Adrenal gland (tissue), 9 donors: ENCODE measurements at regions not wholly inside any gene's neighbourhood (a gene's known extent, or its start where the extent isn't known, plus 50 kb on each side); places are given as distances from the start of the nearest gene placed in this dataset.
"Not testable (repeated sequence)": the region's sequence is repeated elsewhere in the genome, so short reads cannot be mapped to it uniquely, and the experiment has no call there.

Experiments used
- DNase-seq, 7 donors: peaks; one replicate each; pipeline ENCODE4 v3.0.0-alpha.2; 2019 to 2020
- H3K27ac ChIP-seq, 5 donors: fragments of 200-600 bp; sonication (generic) in 4 of 5; 1 replicate in 3 of 5; 2 replicates in 2 of 5; pipeline versions ENCODE4 v1.5.1 to v1.8.0; 2016 to 2020; ENCODE audit warnings: mild to moderate bottlenecking in 1 of 5
- H3K27me3 ChIP-seq: fragments of 200-600 bp; 2 replicates; pipeline ENCODE4 v1.8.0; 2021
- H3K36me3 ChIP-seq, 2 donors: fragments of 200-600 bp; replicated peaks in 1 of 2; 1 replicate in 1 of 2; 2 replicates in 1 of 2; pipeline versions ENCODE4 v1.5.1 to v1.8.0; 2018 to 2022
- H3K4me1 ChIP-seq, 2 donors: fragments of 200-600 bp; replicated peaks in 1 of 2; 1 replicate in 1 of 2; 2 replicates in 1 of 2; pipeline versions ENCODE4 v1.5.1 to v1.8.0; 2018 to 2021
- H3K4me3 ChIP-seq, 4 donors: fragments of 200-600 bp; sonication (generic) in 3 of 4; one replicate each; pipeline ENCODE4 v1.5.1; 2016 to 2018
- H3K9me3 ChIP-seq, 3 donors: fragments of 200-600 bp; sonication (generic) in 1 of 3; replicated peaks in 1 of 3; 1 replicate in 2 of 3; 2 replicates in 1 of 3; pipeline versions ENCODE4 v1.5.1 to v1.8.0; 2016 to 2021
- POLR2A ChIP-seq, 2 donors: fragments of 450-650 bp; IDR thresholded peaks; one replicate each; pipeline ENCODE4 v1.6.1; 2017; ENCODE audit warnings: antibody characterized with exemption in 2 of 2, mild to moderate bottlenecking in 2 of 2, moderate library complexity in 1 of 2
- WGBS, 4 donors: extraction: QIAGEN DNeasy Blood & Tissue Kit in 2 of 4; methylation state at CpG; one replicate each; pipeline versions ENCODE4 v1.1.5 to v1.1.7; 2013 to 2017; 5-methylcytosine and 5-hydroxymethylcytosine counted together
- intact Hi-C, 2 donors: fragments of 100-400 bp; cut with DNase I; formaldehyde crosslinking; loops; one replicate each; pipeline versions ENCODE4 v1.14.1 to v1.15.0; 2022 to 2023
- TF ChIP-seq, protein P1 (sequence below), 6 experiments: fragments of 450-650 bp in 4 of 6; fragments of 200-600 bp in 2 of 6; sonication (generic) in 1 of 6; IDR thresholded peaks; 1 replicate in 5 of 6; 2 replicates in 1 of 6; pipeline versions ENCODE4 v1.5.1 to v1.8.0; 2016 to 2021; ENCODE audit warnings: antibody characterized with exemption in 6 of 6, mild to moderate bottlenecking in 2 of 6, moderate library complexity in 1 of 6
- donor health status: healthy with polysubstance abuse.
- donor health status: Bipolar disorder and iron deficiency.
- donor health status: DM: yes; HTN: yes; CAD: no.
- donor health status: DM: no; HTN: no; CAD: no.
- donor health status: DM: no; HTN: no; CAD: no.

DNA sequence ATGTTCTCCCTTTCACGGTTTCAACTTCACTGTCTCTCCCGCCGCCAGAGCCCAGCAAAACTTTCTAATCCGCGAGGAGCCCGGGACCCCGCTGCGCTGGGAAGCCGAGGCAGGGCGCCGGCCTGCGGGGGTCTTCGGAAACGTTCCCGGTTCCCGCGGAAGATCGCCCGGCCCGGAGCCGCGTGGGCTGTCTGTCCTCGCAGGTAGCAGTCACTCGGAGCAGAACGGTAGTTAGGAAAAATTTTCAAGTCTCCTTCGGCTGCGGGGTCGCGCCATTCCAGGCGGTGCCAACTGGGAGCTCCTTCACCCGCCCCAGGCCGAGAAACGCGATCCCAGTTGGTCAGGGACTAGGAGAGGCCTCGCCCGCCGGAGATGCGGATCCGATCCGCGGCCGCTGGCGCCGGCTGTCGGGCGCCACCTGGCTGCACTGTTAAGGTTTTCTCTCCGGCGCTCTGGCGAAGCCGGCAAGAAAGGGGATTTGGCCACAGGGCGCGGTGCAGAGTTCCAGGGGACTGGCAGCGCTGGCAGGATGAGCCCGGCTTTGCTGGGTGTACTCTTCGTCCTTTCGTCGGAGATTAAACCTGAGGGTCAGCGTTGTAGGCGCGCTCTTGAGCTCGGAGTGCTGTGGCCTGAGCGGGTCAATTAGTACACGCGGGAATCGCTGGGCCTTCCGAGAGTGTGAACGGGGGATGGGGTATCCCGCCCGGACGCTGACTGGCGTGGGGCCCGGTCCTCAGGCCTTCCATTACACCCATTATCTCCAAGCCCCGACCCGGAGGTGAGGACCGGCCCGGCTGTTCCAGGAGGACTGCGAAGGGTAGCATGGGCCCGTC, 135.4 kb downstream of the KCNJ12 start:
- Histone ChIP-seq H3K27ac (peak overlapping the region in 1 of 5 donors; percentile 43), H3K9me3 (no peaks in the 10 kb centered on the region), H3K4me1 (peaks cover 0 to 8% of the 10 kb centered on the region in 2 donors), H3K27me3 (no peaks in the 10 kb centered on the region), H3K36me3 (no peaks in the 10 kb centered on the region), H3K4me3 (peak overlapping the region in 2 of 4 donors; percentile 0 to 47)
- WGBS, 4 donors = 1 to 9% (median 7%) methylated on average over 13 to 78 of the region's 78 CpGs
- TF ChIP-seq POLR2A (IDR thresholded peaks at IDR 0.05) = no peak
- TF ChIP-seq, protein P1, sequence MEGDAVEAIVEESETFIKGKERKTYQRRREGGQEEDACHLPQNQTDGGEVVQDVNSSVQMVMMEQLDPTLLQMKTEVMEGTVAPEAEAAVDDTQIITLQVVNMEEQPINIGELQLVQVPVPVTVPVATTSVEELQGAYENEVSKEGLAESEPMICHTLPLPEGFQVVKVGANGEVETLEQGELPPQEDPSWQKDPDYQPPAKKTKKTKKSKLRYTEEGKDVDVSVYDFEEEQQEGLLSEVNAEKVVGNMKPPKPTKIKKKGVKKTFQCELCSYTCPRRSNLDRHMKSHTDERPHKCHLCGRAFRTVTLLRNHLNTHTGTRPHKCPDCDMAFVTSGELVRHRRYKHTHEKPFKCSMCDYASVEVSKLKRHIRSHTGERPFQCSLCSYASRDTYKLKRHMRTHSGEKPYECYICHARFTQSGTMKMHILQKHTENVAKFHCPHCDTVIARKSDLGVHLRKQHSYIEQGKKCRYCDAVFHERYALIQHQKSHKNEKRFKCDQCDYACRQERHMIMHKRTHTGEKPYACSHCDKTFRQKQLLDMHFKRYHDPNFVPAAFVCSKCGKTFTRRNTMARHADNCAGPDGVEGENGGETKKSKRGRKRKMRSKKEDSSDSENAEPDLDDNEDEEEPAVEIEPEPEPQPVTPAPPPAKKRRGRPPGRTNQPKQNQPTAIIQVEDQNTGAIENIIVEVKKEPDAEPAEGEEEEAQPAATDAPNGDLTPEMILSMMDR (IDR thresholded peaks at IDR 0.05) = peak; percentile 33 to 77 (median 66)
- intact Hi-C loops = loop anchor here (2.0 to 5.0 kb wide), 4 partner anchors 53 to 389 kb away; no protein-coding TSS in a partner anchor
- peak; percentile 71 to 88 (median 83) for DNase-seq

DNA sequence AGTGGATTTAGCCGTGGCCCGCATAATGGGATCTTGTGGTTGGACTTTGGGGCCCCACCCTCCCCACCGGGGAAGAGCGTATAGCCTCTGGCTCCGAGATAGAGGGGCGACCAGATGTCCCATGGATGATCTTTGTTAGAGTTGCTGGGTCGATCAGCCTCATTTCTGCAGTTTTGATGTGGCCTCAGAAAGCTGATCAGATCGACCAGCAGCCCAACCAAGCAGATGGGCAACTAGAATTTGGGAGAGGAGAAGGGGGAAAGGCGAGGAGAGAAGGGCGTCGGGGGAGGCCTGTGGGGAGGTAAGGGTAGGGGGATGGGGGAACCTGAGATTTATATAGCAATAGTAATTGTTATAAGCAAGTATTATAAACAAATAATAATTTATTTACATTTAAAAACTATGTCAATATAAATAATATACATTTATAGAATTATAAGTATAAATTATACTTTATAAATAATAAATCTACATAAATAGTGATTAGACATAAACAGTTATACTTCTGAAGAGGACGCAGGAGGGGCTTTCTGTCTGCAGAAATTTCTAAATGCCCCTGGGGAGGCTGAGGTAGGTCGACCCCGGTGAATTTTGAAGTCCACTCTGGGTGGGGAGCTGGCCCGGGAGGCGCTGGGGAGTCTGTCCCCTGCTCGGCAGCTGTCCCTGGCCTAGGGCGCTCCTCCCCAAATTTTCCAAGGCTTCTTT, 136.3 kb downstream of the KCNJ12 start:
- no peaks in the 10 kb centered on the region for H3K9me3 ChIP-seq
- peaks cover 0 to 8% of the 10 kb centered on the region in 2 donors for H3K4me1 ChIP-seq
- TF ChIP-seq, protein P1 (IDR thresholded peaks at IDR 0.05) = no peak
- no peak for TF ChIP-seq POLR2A (IDR thresholded peaks at IDR 0.05)
- H3K27ac ChIP-seq = no peak overlapping the region
- H3K4me3 ChIP-seq = no peak overlapping the region
- intact Hi-C loops = loop anchor here (2.0 to 5.0 kb wide), 4 partner anchors 54 to 390 kb away; no protein-coding TSS in a partner anchor
- H3K36me3 ChIP-seq = no peaks in the 10 kb centered on the region
- no peak for DNase-seq
- H3K27me3 ChIP-seq = no peaks in the 10 kb centered on the region
- WGBS, 4 donors = 57 to 73% (median 63%) methylated on average over 16 to 18 of the region's 18 CpGs

DNA sequence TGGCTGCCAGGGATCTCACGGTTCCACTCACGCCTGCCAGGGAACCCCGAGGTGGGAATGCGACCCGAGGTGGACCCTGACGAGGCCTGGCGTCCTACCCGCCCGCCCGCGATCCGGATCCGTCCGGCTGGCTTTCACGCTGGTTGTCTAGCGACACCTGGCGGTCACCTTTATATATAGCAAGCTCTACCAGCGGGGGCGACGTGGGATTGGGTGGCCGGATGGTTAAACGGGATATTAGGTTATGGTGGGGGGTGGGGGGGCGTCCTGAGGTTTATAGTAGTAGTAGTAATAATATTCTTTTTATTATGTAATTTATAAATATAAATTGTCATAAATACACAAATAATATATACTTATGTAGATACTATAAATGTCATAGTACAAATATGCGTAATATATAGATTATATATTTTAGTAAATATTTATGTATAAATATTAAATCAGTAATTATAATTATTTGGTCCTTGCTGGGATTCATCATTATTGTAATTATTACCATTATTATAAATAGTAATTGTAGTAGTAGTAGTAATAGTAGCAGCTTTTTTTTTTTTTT, 136.9 kb downstream of the KCNJ12 start:
- intact Hi-C loops = loop anchor here (2.0 to 5.0 kb wide), 4 partner anchors 54 to 391 kb away; no protein-coding TSS in a partner anchor
- peaks cover 0 to 8% of the 10 kb centered on the region in 2 donors for H3K4me1 ChIP-seq
- TF ChIP-seq POLR2A (IDR thresholded peaks at IDR 0.05) = no peak
- TF ChIP-seq, protein P1 (IDR thresholded peaks at IDR 0.05) = peak; percentile 61 to 82 (median 70)
- WGBS, 4 donors = 4% methylated on average over 22 to 24 of the region's 24 CpGs
- no peaks in the 10 kb centered on the region for H3K36me3 ChIP-seq
- no peaks in the 10 kb centered on the region for H3K9me3 ChIP-seq
- peak; percentile 63 to 87 (median 75) for DNase-seq
- no peak overlapping the region for H3K27ac ChIP-seq
- no peaks in the 10 kb centered on the region for H3K27me3 ChIP-seq
- H3K4me3 ChIP-seq = no peak overlapping the region

DNA sequence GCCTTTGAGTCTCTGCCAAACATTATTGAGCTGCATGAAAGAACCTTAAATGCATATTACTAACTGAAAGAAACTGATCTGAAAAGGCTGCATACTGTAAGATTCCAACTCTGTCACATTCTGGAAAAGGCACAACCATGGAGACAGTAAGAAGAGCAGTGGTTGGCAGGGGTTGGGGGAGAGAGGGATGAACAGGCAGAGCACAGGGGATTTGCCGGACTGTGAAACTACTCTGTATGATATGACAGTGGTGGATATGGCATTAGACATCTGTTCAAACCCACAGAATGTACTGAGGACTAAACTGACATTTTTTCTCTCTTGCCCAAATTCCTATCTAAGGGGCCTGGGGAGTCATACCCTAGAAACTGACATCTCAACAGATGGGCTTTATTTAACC, 138.4 kb downstream of the KCNJ12 start:
- DNase-seq, H3K4me3 ChIP-seq, H3K27me3 ChIP-seq, H3K4me1 ChIP-seq, H3K36me3 ChIP-seq, H3K27ac ChIP-seq, H3K9me3 ChIP-seq: not testable (repeated sequence)
- 63 to 100% (median 87%) methylated on average over 1 of the region's 1 CpG for WGBS, 4 donors
- intact Hi-C loops = loop anchor here (5.0 kb wide), 3 partner anchors 57 to 392 kb away; no protein-coding TSS in a partner anchor
